Subcutaneous abdominal adipose tissue (tissue), 5 donors: ENCODE measurements at regions not wholly inside any gene's neighbourhood (a gene's known extent, or its start where the extent isn't known, plus 50 kb on each side); places are given as distances from the start of the nearest gene placed in this dataset.

Source experiments
- H3K27ac ChIP-seq: one replicate; pipeline ENCODE4 v1.7.0; 2013; ENCODE audit warnings: low read depth, mild to moderate bottlenecking, inconsistent platforms, low read length, moderate library complexity
- H3K27me3 ChIP-seq, 5 donors: one replicate each; pipeline ENCODE4 v1.7.0; 2013; ENCODE audit warnings: low read length in 5 of 5, inconsistent platforms in 1 of 5; ENCODE audit not compliant: control insufficient read depth in 5 of 5, insufficient read depth in 4 of 5
- H3K36me3 ChIP-seq, 5 donors: one replicate each; pipeline ENCODE4 v1.7.0; 2013; ENCODE audit warnings: low read length in 5 of 5; ENCODE audit not compliant: control insufficient read depth in 5 of 5, insufficient read depth in 5 of 5
- H3K4me1 ChIP-seq, 5 donors: one replicate each; pipeline ENCODE4 v1.7.0; 2013; ENCODE audit warnings: low read length in 5 of 5, mild to moderate bottlenecking in 3 of 5, moderate library complexity in 1 of 5; ENCODE audit not compliant: control insufficient read depth in 5 of 5, insufficient read depth in 5 of 5
- H3K4me3 ChIP-seq, 5 donors: one replicate each; pipeline ENCODE4 v1.7.0; 2013; ENCODE audit warnings: low read length in 5 of 5, low read depth in 1 of 5
- H3K9ac ChIP-seq, 5 donors: one replicate each; pipeline ENCODE4 v1.7.0; 2013; ENCODE audit warnings: low read length in 5 of 5, mild to moderate bottlenecking in 4 of 5, moderate library complexity in 3 of 5
- H3K9me3 ChIP-seq, 5 donors: one replicate each; pipeline ENCODE4 v1.7.0; 2013; ENCODE audit warnings: low read length in 5 of 5; ENCODE audit not compliant: control insufficient read depth in 5 of 5
- donor health status: healthy.
- donor health status: healthy.
- donor health status: healthy.
- donor health status: healthy.
- donor health status: healthy.

GRCh38 chr9:20078246-20078645 is 289.4 kb upstream of the SLC24A2 start:
- H3K27ac ChIP-seq = no peak overlapping the region
- no peak overlapping the region for H3K4me3 ChIP-seq
- no peaks in the 10 kb centered on the region for H3K27me3 ChIP-seq
- H3K4me1 ChIP-seq = no peaks in the 10 kb centered on the region
- H3K9me3 ChIP-seq = no peaks in the 10 kb centered on the region
- H3K36me3 ChIP-seq = no peaks in the 10 kb centered on the region
- no peak overlapping the region for H3K9ac ChIP-seq

- Histone ChIP-seq H3K27ac (no peak overlapping the region), H3K27me3 (no peaks in the 10 kb centered on the region), H3K36me3 (no peaks in the 10 kb centered on the region), H3K4me1 (no peaks in the 10 kb centered on the region), H3K9me3 (no peaks in the 10 kb centered on the region), H3K9ac (no peak overlapping the region), H3K4me3 (no peak overlapping the region)
Measured at GRCh38 chr9:20074291-20074690, 285.5 kb upstream of the SLC24A2 start.

- Histone ChIP-seq H3K27ac (no peak overlapping the region), H3K4me3 (no peak overlapping the region), H3K4me1 (peaks cover 0 to 4% (median 0%) of the 10 kb centered on the region in 5 donors), H3K27me3 (no peaks in the 10 kb centered on the region), H3K36me3 (no peaks in the 10 kb centered on the region), H3K9ac (no peak overlapping the region), H3K9me3 (no peaks in the 10 kb centered on the region)
Measured at GRCh38 chr9:20070336-20070735, 281.5 kb upstream of the SLC24A2 start.

DNA sequence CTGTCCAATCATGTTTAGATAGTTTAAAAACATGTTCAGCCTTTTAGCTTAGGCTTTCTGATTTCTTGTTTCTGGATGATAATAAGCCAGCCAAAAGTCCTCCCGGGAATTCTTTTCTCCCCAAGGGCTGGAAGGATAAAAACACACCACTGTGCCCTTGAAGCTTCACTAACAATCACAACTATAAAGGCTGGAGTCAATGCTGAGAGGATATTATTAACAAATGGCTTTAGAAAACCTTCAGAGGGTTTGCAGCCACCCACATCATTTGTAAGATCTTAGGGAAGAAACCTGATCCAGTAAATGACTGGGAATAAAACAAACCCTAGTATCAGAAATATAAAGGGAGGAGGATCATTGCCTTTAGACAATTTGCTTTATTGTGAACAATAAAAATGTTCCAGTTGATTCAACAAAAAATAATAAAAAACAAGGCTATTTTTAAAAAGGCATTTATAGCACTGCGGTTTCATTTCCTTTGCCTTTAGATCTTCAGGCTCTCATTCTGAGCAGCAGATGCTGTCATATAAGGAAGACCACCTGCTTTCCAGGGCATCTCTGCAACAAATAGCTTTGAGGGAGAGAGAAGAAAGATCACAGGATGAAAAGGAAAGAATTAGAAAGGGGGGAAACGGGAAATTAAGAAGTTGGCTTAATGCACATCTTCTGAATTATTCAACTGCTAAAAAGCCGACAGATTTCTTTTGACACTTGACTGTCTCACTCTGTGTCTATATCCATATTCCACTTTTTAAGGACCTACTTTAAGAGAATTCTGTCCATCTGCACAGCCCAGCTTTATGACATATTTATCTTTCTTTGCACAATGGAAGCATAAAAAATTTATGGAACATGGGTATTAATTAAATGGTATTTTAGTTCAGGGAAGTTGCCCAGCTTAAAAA is 277.2 kb upstream of the SLC24A2 start:
- Histone ChIP-seq H3K36me3 (no peaks in the 10 kb centered on the region), H3K9ac (no peak overlapping the region), H3K4me3 (no peak overlapping the region), H3K9me3 (no peaks in the 10 kb centered on the region), H3K4me1 (peaks cover 0 to 12% (median 0%) of the 10 kb centered on the region in 5 donors), H3K27ac (no peak overlapping the region), H3K27me3 (no peaks in the 10 kb centered on the region)

- Histone ChIP-seq H3K4me3 (no peak overlapping the region), H3K9ac (no peak overlapping the region), H3K36me3 (no peaks in the 10 kb centered on the region), H3K27ac (no peak overlapping the region), H3K9me3 (no peaks in the 10 kb centered on the region), H3K4me1 (peaks cover 0 to 12% (median 0%) of the 10 kb centered on the region in 5 donors), H3K27me3 (no peaks in the 10 kb centered on the region)
Measured at GRCh38 chr9:20065046-20065445, 276.2 kb upstream of the SLC24A2 start.

GRCh38 chr9:20054734-20055133 is 265.9 kb upstream of the SLC24A2 start:
- no peaks in the 10 kb centered on the region for H3K27me3 ChIP-seq
- no peak overlapping the region for H3K4me3 ChIP-seq
- no peak overlapping the region for H3K9ac ChIP-seq
- H3K27ac ChIP-seq = no peak overlapping the region
- no peaks in the 10 kb centered on the region for H3K4me1 ChIP-seq
- H3K36me3 ChIP-seq = no peaks in the 10 kb centered on the region
- H3K9me3 ChIP-seq = no peaks in the 10 kb centered on the region

DNA sequence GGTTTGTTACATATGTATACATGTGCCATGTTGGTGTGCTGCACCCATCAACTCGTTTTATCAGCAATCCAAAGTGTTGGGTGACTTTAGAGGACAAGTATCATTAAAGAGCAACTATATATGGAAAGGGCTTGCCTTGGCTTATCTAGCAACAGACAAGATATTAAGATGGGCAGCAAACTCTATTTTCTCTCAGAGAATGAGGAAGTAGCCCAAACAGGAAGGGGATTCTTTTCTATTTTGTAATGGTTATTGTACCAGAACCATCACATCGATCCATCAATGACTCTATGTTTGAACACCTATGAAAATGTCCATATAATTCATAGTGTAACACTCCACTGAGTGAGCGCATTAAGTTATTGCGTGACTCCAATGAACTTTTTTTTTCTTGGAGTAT is 260.1 kb upstream of the SLC24A2 start:
- no peaks in the 10 kb centered on the region for H3K36me3 ChIP-seq
- H3K4me3 ChIP-seq = no peak overlapping the region
- H3K27ac ChIP-seq = no peak overlapping the region
- no peaks in the 10 kb centered on the region for H3K9me3 ChIP-seq
- no peaks in the 10 kb centered on the region for H3K27me3 ChIP-seq
- H3K9ac ChIP-seq = no peak overlapping the region
- no peaks in the 10 kb centered on the region for H3K4me1 ChIP-seq

DNA sequence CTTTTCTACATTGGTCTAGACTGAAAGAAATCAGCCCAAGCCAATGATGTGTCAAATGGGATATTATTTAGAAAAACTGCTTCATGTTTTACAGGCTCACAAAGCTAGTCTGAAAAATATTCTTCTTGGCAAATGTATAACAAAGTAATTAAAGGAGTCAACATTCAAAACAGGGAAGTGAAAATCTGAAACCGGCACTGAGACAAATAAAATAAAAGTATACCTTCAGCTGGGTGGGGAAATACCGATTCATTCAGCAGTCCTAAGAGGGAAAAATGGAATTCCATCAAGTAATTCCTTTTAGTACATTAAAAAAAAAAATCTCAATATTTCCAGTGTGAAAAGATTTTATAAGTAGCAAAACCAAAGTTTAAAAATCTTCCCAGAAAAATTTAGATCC is 259.6 kb upstream of the SLC24A2 start:
- no peaks in the 10 kb centered on the region for H3K27me3 ChIP-seq
- H3K27ac ChIP-seq = no peak overlapping the region
- no peaks in the 10 kb centered on the region for H3K9me3 ChIP-seq
- no peaks in the 10 kb centered on the region for H3K4me1 ChIP-seq
- H3K9ac ChIP-seq = no peak overlapping the region
- no peak overlapping the region for H3K4me3 ChIP-seq
- no peaks in the 10 kb centered on the region for H3K36me3 ChIP-seq

DNA sequence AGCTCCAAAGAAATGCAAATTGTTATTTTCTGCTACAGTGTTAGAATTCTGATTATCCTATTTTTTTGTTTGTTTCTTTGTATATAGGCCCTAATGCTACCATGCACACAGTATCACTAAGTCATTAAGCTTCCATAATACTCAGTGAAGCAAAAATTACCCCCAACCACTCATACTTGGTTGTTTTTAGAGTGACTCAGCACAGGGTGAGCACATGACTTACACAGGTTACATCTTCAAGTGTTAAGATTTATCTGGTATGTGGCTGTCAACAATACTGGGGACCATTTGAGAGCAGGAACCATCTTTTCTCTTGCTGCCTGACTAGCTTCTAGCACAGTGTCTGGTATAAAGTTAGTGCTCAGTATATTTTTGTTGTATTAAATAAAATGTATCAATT is 255.8 kb upstream of the SLC24A2 start:
- Histone ChIP-seq H3K4me1 (peaks cover 2 to 15% (median 7%) of the 10 kb centered on the region in 5 donors), H3K9me3 (no peaks in the 10 kb centered on the region), H3K27me3 (no peaks in the 10 kb centered on the region), H3K27ac (no peak overlapping the region), H3K36me3 (no peaks in the 10 kb centered on the region), H3K4me3 (no peak overlapping the region), H3K9ac (no peak overlapping the region)

- no peaks in the 10 kb centered on the region for H3K36me3 ChIP-seq
- no peak overlapping the region for H3K27ac ChIP-seq
- no peaks in the 10 kb centered on the region for H3K27me3 ChIP-seq
- H3K4me1 ChIP-seq = peaks cover 2 to 15% (median 7%) of the 10 kb centered on the region in 5 donors
- H3K9ac ChIP-seq = no peak overlapping the region
- no peak overlapping the region for H3K4me3 ChIP-seq
- no peaks in the 10 kb centered on the region for H3K9me3 ChIP-seq
Measured at GRCh38 chr9:20043461-20043860, 254.6 kb upstream of the SLC24A2 start.
